Upper lobe of left lung (tissue), 4 donors: ENCODE measurements at regions not wholly inside any gene's neighbourhood (a gene's known extent, or its start where the extent isn't known, plus 50 kb on each side); places are given as distances from the start of the nearest gene placed in this dataset.

Source experiments
- POLR2A ChIP-seq, 4 donors: fragments of 450-650 bp; IDR thresholded peaks; one replicate each; pipeline ENCODE4 v1.5.1; 2016 to 2017; ENCODE audit warnings: antibody characterized with exemption in 4 of 4, mild to moderate bottlenecking in 2 of 4
- TF ChIP-seq, protein P1 (sequence below), 6 experiments: fragments of 450-650 bp in 4 of 6; fragments of 200-600 bp in 2 of 6; sonication (generic) in 2 of 6; IDR thresholded peaks; one replicate each; pipeline ENCODE4 v1.5.1; 2016 to 2019; ENCODE audit warnings: antibody characterized with exemption in 6 of 6

DNA sequence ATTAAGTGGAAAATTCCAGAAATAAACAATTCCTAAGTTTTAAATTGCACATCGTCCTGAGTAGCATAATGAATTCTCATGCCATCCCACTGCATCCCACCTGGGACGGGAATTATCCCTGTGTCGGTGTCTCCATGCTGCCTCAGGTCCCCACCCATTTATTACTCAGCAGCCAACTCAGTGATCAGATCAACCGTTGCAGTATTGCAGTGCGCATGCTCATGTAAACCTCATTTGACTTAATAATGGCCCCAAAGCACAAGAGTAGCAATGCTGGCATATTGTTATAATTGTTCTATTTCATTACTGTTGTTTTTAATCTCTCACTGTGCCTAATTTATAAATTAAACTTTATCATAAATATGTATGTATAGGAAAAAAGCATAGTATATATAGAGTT lies 214.4 kb downstream of the METTL4 start:
- TF ChIP-seq, protein P1, sequence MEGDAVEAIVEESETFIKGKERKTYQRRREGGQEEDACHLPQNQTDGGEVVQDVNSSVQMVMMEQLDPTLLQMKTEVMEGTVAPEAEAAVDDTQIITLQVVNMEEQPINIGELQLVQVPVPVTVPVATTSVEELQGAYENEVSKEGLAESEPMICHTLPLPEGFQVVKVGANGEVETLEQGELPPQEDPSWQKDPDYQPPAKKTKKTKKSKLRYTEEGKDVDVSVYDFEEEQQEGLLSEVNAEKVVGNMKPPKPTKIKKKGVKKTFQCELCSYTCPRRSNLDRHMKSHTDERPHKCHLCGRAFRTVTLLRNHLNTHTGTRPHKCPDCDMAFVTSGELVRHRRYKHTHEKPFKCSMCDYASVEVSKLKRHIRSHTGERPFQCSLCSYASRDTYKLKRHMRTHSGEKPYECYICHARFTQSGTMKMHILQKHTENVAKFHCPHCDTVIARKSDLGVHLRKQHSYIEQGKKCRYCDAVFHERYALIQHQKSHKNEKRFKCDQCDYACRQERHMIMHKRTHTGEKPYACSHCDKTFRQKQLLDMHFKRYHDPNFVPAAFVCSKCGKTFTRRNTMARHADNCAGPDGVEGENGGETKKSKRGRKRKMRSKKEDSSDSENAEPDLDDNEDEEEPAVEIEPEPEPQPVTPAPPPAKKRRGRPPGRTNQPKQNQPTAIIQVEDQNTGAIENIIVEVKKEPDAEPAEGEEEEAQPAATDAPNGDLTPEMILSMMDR (IDR thresholded peaks at IDR 0.05) = no peak
- TF ChIP-seq POLR2A (IDR thresholded peaks at IDR 0.05) = no peak
